GM21529 (cell line): ENCODE measurements at regions not wholly inside any gene's neighbourhood (a gene's known extent, or its start where the extent isn't known, plus 50 kb on each side); places are given as distances from the start of the nearest gene placed in this dataset.

ENCODE experiments used
- ATAC-seq: cut with Tn5 transposase; IDR thresholded peaks from one replicate; pipeline ENCODE4 v1.9.1; 2021; ENCODE audit not compliant: unreplicated experiment

GRCh38 chr2:136248242-136248641 is 130.3 kb upstream of the CXCR4 start:
- no peak for ATAC-seq

- no peak for ATAC-seq
These were observed 129.4 kb upstream of the CXCR4 start for GRCh38 chr2:136247204-136247950.

- ATAC-seq, result peak; percentile 92
These were observed 128.2 kb upstream of the CXCR4 start for GRCh38 chr2:136246086-136246669.

GRCh38 chr2:136245211-136245610 is 127.3 kb upstream of the CXCR4 start:
- no peak for ATAC-seq

GRCh38 chr2:136244536-136244885 is 126.6 kb upstream of the CXCR4 start:
- ATAC-seq, result no peak

- ATAC-seq, result no peak
These were observed 125.9 kb upstream of the CXCR4 start for GRCh38 chr2:136243638-136244535.

- no peak for ATAC-seq
These were observed 124.8 kb upstream of the CXCR4 start for GRCh38 chr2:136242687-136243277.

GRCh38 chr2:136242100-136242499 is 124.2 kb upstream of the CXCR4 start:
- ATAC-seq, result no peak

GRCh38 chr2:136239079-136239685 is 121.2 kb upstream of the CXCR4 start:
- ATAC-seq, result no peak

- peak; percentile 89 for ATAC-seq
These were observed 120.5 kb upstream of the CXCR4 start for GRCh38 chr2:136238286-136239078.

GRCh38 chr2:136236019-136236418 is 118.1 kb upstream of the CXCR4 start:
- no peak for ATAC-seq

GRCh38 chr2:136235546-136235945 is 117.6 kb upstream of the CXCR4 start:
- no peak for ATAC-seq

- no peak for ATAC-seq
These were observed 116.3 kb upstream of the CXCR4 start for GRCh38 chr2:136234261-136234660.

- no peak for ATAC-seq
These were observed 115.3 kb upstream of the CXCR4 start for GRCh38 chr2:136233298-136233697.

- no peak for ATAC-seq
These were observed 114.7 kb upstream of the CXCR4 start for GRCh38 chr2:136232456-136233172.

GRCh38 chr2:136230464-136230863 is 112.5 kb upstream of the CXCR4 start:
- no peak for ATAC-seq

- ATAC-seq, result no peak
These were observed 109.0 kb upstream of the CXCR4 start for GRCh38 chr2:136226903-136227302.

- ATAC-seq, result peak; percentile 76
These were observed 108.2 kb upstream of the CXCR4 start for GRCh38 chr2:136225950-136226835.

GRCh38 chr2:136223274-136223673 is 105.3 kb upstream of the CXCR4 start:
- no peak for ATAC-seq
